H1 (cell line): ENCODE measurements at regions not wholly inside any gene's neighbourhood (a gene's known extent, or its start where the extent isn't known, plus 50 kb on each side); places are given as distances from the start of the nearest gene placed in this dataset.

ENCODE experiments used
- CTCF ChIA-PET: fragments of 300-600 bp; sonication (Branson Sonifier 250); formaldehyde crosslinking; loops from one replicate; lab custom pipeline; 2021; ENCODE audit not compliant: partially characterized antibody; lab: Charles Lee
- POLR2A ChIA-PET: fragments of 300-600 bp; sonication (Branson Sonifier 250); formaldehyde crosslinking; loops from one replicate; lab custom pipeline; 2021; ENCODE audit warnings: inconsistent platforms; ENCODE audit not compliant: partially characterized antibody; lab: Charles Lee
- DNase-seq, 2 experiments: peaks; one replicate each; pipeline versions ENCODE4 v3.0.0 to v3.0.0-alpha.2; 2010 to 2022; ENCODE audit warnings: low spot score in 2 of 2, low read depth in 1 of 2, mixed read lengths in 1 of 2
- FAIRE-seq: peaks from 2 replicates; lab custom pipeline; 2011; peaks lifted over from hg19 to GRCh38; lab: Jason Lieb, UNC
- H2AFZ ChIP-seq: 2 replicates; pipeline ENCODE4 v1.8.1; 2012; ENCODE audit warnings: low read length, inconsistent platforms
- H2AK5ac ChIP-seq: 2 replicates; pipeline ENCODE4 v1.6.1; 2013; ENCODE audit warnings: low read depth, low read length
- H2BK120ac ChIP-seq: replicated peaks from 2 replicates; pipeline ENCODE3; 2013; ENCODE audit warnings: low read depth, low read length, inconsistent platforms
- H2BK12ac ChIP-seq: 2 replicates; pipeline ENCODE4 v1.6.1; 2013; ENCODE audit warnings: low read depth, low read length
- H2BK15ac ChIP-seq: 2 replicates; pipeline ENCODE4 v1.6.1; 2013; ENCODE audit warnings: low read length
- H2BK20ac ChIP-seq: 2 replicates; pipeline ENCODE4 v1.6.1; 2013; ENCODE audit warnings: low read length
- H2BK5ac ChIP-seq: 2 replicates; pipeline ENCODE4 v1.6.1; 2013; ENCODE audit warnings: low read depth, low read length
- H3K14ac ChIP-seq: 2 replicates; pipeline ENCODE4 v1.6.1; 2013; ENCODE audit warnings: inconsistent platforms; ENCODE audit not compliant: insufficient read length
- H3K18ac ChIP-seq: 2 replicates; pipeline ENCODE4 v1.6.1; 2013; ENCODE audit warnings: low read length; ENCODE audit errors: extremely low read depth
- H3K23ac ChIP-seq: 2 replicates; pipeline ENCODE4 v1.6.1; 2013; ENCODE audit warnings: inconsistent platforms; ENCODE audit not compliant: insufficient read length
- H3K23me2 ChIP-seq: 2 replicates; pipeline ENCODE4 v1.6.1; 2013; ENCODE audit warnings: low read depth, low read length
- H3K27ac ChIP-seq: 2 replicates; pipeline ENCODE4 v1.6.1; 2011; ENCODE audit warnings: low read depth, low read length, inconsistent platforms
- H3K27me3 ChIP-seq, 4 experiments: replicated peaks in 1 of 4; 1 replicate in 1 of 4; 2 replicates in 3 of 4; pipeline versions ENCODE4 v1.6.1 to v1.8.1; 2011 to 2013; ENCODE audit warnings: low read length in 3 of 4, mild to moderate bottlenecking in 3 of 4, inconsistent platforms in 2 of 4, mixed read lengths in 2 of 4, moderate library complexity in 1 of 4; ENCODE audit not compliant: control insufficient read depth in 3 of 4, insufficient read depth in 3 of 4; ENCODE audit errors: extremely low read depth in 1 of 4
- H3K36me3 ChIP-seq, 4 experiments: 2 replicates each; pipeline versions ENCODE4 v1.6.1 to v1.8.1; 2011 to 2013; ENCODE audit warnings: mild to moderate bottlenecking in 4 of 4, low read length in 3 of 4, moderate library complexity in 2 of 4, control low read depth in 1 of 4, inconsistent platforms in 1 of 4; ENCODE audit not compliant: insufficient read depth in 4 of 4, control insufficient read depth in 2 of 4
- H3K4ac ChIP-seq: replicated peaks from 2 replicates; pipeline ENCODE3; 2013; ENCODE audit warnings: low read length, low read depth, mixed read lengths, inconsistent platforms; ENCODE audit not compliant: insufficient read length
- H3K4me1 ChIP-seq, 4 experiments: replicated peaks in 1 of 4; 1 replicate in 1 of 4; 2 replicates in 3 of 4; pipeline versions ENCODE4 v1.6.1 to v1.8.1; 2011 to 2013; ENCODE audit warnings: low read length in 3 of 4, inconsistent platforms in 2 of 4, mixed read lengths in 1 of 4; ENCODE audit not compliant: insufficient read depth in 4 of 4, control insufficient read depth in 3 of 4
- H3K4me2 ChIP-seq, 2 experiments: 2 replicates each; pipeline versions ENCODE4 v1.6.1 to v1.8.1; 2011 to 2013; ENCODE audit warnings: low read depth in 2 of 2, low read length in 2 of 2, control low read depth in 1 of 2, inconsistent platforms in 1 of 2, mild to moderate bottlenecking in 1 of 2; ENCODE audit not compliant: insufficient read depth in 1 of 2
- H3K4me3 ChIP-seq, 4 experiments: fragments of 200-600, 300-600 bp in 1 of 4; sonication (generic), shearing (Covaris generic), sonication (Bioruptor Twin) in 1 of 4; 2 replicates each; pipeline versions ENCODE4 v1.5.1 to v1.8.1; 2011 to 2016; ENCODE audit warnings: low read length in 4 of 4, low read depth in 3 of 4, control low read depth in 2 of 4, inconsistent platforms in 2 of 4, mild to moderate bottlenecking in 2 of 4, mixed read lengths in 1 of 4, moderate library complexity in 1 of 4; ENCODE audit not compliant: insufficient read depth in 2 of 4; ENCODE audit errors: extremely low read depth in 1 of 4
- H3K56ac ChIP-seq: replicated peaks from 2 replicates; pipeline ENCODE3; 2013; ENCODE audit warnings: low read depth, mild to moderate bottlenecking, mixed read lengths, low read length, inconsistent platforms; ENCODE audit not compliant: insufficient read length
- H3K79me1 ChIP-seq: 2 replicates; pipeline ENCODE4 v1.6.1; 2013; ENCODE audit warnings: low read depth, low read length, control low read depth
- H3K79me2 ChIP-seq, 2 experiments: 2 replicates each; pipeline versions ENCODE4 v1.6.1 to v1.8.1; 2012 to 2013; ENCODE audit warnings: low read length in 2 of 2, mild to moderate bottlenecking in 2 of 2, inconsistent platforms in 1 of 2; ENCODE audit not compliant: insufficient read depth in 2 of 2, control insufficient read depth in 1 of 2
- H3K9ac ChIP-seq, 4 experiments: replicated peaks in 1 of 4; 1 replicate in 1 of 4; 2 replicates in 3 of 4; pipeline versions ENCODE4 v1.6.1 to v1.8.1; 2011 to 2013; ENCODE audit warnings: low read depth in 3 of 4, low read length in 3 of 4, control low read depth in 2 of 4, mild to moderate bottlenecking in 2 of 4, moderate library complexity in 2 of 4, inconsistent platforms in 1 of 4; ENCODE audit errors: extremely low read depth in 1 of 4
- H3K9me3 ChIP-seq, 2 experiments: 2 replicates each; pipeline versions ENCODE4 v1.6.1 to v1.8.1; 2012 to 2013; ENCODE audit warnings: mild to moderate bottlenecking in 2 of 2, moderate library complexity in 2 of 2, control low read depth in 1 of 2, inconsistent platforms in 1 of 2, low read depth in 1 of 2, low read length in 1 of 2, mixed read lengths in 1 of 2; ENCODE audit not compliant: insufficient read depth in 2 of 2
- H4K20me1 ChIP-seq, 2 experiments: replicated peaks in 1 of 2; 2 replicates each; pipeline versions ENCODE3 to v1.8.1; 2011 to 2013; ENCODE audit warnings: inconsistent platforms in 2 of 2, low read length in 2 of 2, mild to moderate bottlenecking in 1 of 2; ENCODE audit not compliant: insufficient read depth in 2 of 2, control insufficient read depth in 1 of 2
- H4K5ac ChIP-seq: 2 replicates; pipeline ENCODE4 v1.6.1; 2013; ENCODE audit warnings: low read length, low read depth, mixed read lengths, inconsistent platforms; ENCODE audit not compliant: insufficient read length
- H4K8ac ChIP-seq: 2 replicates; pipeline ENCODE4 v1.8.0; 2013; ENCODE audit warnings: mild to moderate bottlenecking, moderate library complexity, low read length, inconsistent platforms; ENCODE audit not compliant: insufficient read depth; ENCODE audit errors: extremely low read depth
- H4K91ac ChIP-seq: replicated peaks from 2 replicates; pipeline ENCODE3; 2013; ENCODE audit warnings: low read length, mixed read lengths, inconsistent platforms; ENCODE audit not compliant: insufficient read length
- BACH1 ChIP-seq: IDR thresholded peaks from 2 replicates; pipeline ENCODE4 v1.6.1; 2012; ENCODE audit warnings: low read length, improper control_type of control experiment
- CEBPB ChIP-seq: IDR thresholded peaks from 2 replicates; pipeline ENCODE4 v1.6.1; 2012; ENCODE audit warnings: low read depth, low read length
- EP300 ChIP-seq, 2 experiments: IDR thresholded peaks; 1 replicate in 1 of 2; 2 replicates in 1 of 2; pipeline ENCODE4 v1.6.1; 2011 to 2012; ENCODE audit warnings: low read depth in 2 of 2, low read length in 2 of 2, mild to moderate bottlenecking in 2 of 2, borderline replicate concordance in 1 of 2, inconsistent platforms in 1 of 2, moderate library complexity in 1 of 2
- JUN ChIP-seq: IDR thresholded peaks from 2 replicates; pipeline ENCODE4 v1.6.1; 2011; ENCODE audit warnings: low read depth, mild to moderate bottlenecking, improper control_type of control experiment, low read length
- KDM1A ChIP-seq: fragments of 200-600, 300-600 bp; sonication (generic); IDR thresholded peaks from 2 replicates; pipeline ENCODE4 v1.7.1; 2016; ENCODE audit warnings: mild to moderate bottlenecking, low read length, borderline replicate concordance
- MAFK ChIP-seq: IDR thresholded peaks from 2 replicates; pipeline ENCODE4 v1.6.1; 2012; ENCODE audit warnings: low read depth, mild to moderate bottlenecking, improper control_type of control experiment, low read length
- NANOG ChIP-seq: IDR thresholded peaks from 2 replicates; pipeline ENCODE4 v1.6.1; 2011; ENCODE audit warnings: low read length, low read depth, mild to moderate bottlenecking, inconsistent platforms; ENCODE audit not compliant: insufficient read depth, poor library complexity, severe bottlenecking
- NRF1 ChIP-seq: IDR thresholded peaks from 2 replicates; pipeline ENCODE4 v1.6.1; 2011; ENCODE audit warnings: mild to moderate bottlenecking, low read depth, low read length, improper control_type of control experiment
- PHF8 ChIP-seq: fragments of 200-600 bp; sonication (generic); conservative IDR thresholded peaks from 2 replicates; pipeline ENCODE4 v1.7.1; 2012; ENCODE audit warnings: low read depth, mild to moderate bottlenecking, inconsistent platforms, low read length, moderate library complexity
- POLR2A ChIP-seq, 2 experiments: IDR thresholded peaks; 1 replicate in 1 of 2; 2 replicates in 1 of 2; pipeline ENCODE4 v1.6.1; 2011; ENCODE audit warnings: low read depth in 2 of 2, low read length in 2 of 2, mild to moderate bottlenecking in 2 of 2; ENCODE audit errors: control extremely low read depth in 1 of 2
- RNF2 ChIP-seq: fragments of 200-900, 300-1000 bp; sonication (generic); IDR thresholded peaks from 2 replicates; pipeline ENCODE4 v1.7.1; 2016; ENCODE audit warnings: borderline replicate concordance, low read depth, mild to moderate bottlenecking, antibody characterized with exemption, low read length; ENCODE audit not compliant: poor library complexity, severe bottlenecking; ENCODE audit errors: missing control alignments
- SP1 ChIP-seq: IDR thresholded peaks from 2 replicates; pipeline ENCODE4 v1.6.1; 2011; ENCODE audit warnings: low read depth, low read length
- SRF ChIP-seq: IDR thresholded peaks from 2 replicates; pipeline ENCODE4 v1.6.1; 2011; ENCODE audit warnings: mild to moderate bottlenecking, low read depth, low read length, moderate library complexity
- TAF1 ChIP-seq: IDR thresholded peaks from 2 replicates; pipeline ENCODE4 v1.6.1; 2011; ENCODE audit warnings: mild to moderate bottlenecking, low read depth, low read length
- WGBS, 2 experiments: shearing (Covaris generic) in 1 of 2; methylation state at CpG; one replicate each; pipeline versions ENCODE4 v1.1.6 to v1.1.7; 2013 to 2015; ENCODE audit warnings: low lambda C conversion rate in 2 of 2, mixed read lengths in 2 of 2, inconsistent platforms in 1 of 2, low coverage in 1 of 2, missing lambda C conversion rate in 1 of 2; ENCODE audit not compliant: insufficient replicate concordance in 2 of 2, insufficient coverage in 1 of 2, insufficient read length in 1 of 2; ENCODE audit errors: extremely low coverage in 1 of 2, missing lambda C conversion rate in 1 of 2; 5-methylcytosine and 5-hydroxymethylcytosine counted together

- WGBS, 2 experiments = 88% methylated on average over 4 of the region's 4 CpGs; no CpG with 5 or more reads in 1 of the 2 experiments
- Histone ChIP-seq H2AK5ac (no peak overlapping the region), H3K18ac (no peak overlapping the region), H4K8ac (no peak overlapping the region), H3K4me3 (no peak overlapping the region), H3K79me2 (no peaks in the 10 kb centered on the region), H2BK120ac (no peak overlapping the region), H3K36me3 (no peaks in the 10 kb centered on the region), H3K27ac (no peak overlapping the region), H3K4me1 (no peaks in the 10 kb centered on the region; a peak in 1 of 7 replicates), H3K79me1 (no peaks in the 10 kb centered on the region), H3K9ac (no peak overlapping the region), H4K20me1 (no peaks in the 10 kb centered on the region), H2BK20ac (no peak overlapping the region), H2BK5ac (no peak overlapping the region), H3K4ac (no peak overlapping the region), H3K9me3 (no peaks in the 10 kb centered on the region)
- FAIRE-seq = no peak
- POLR2A ChIA-PET = no interaction called here
- TF ChIP-seq SP1 = no peak
- TF ChIP-seq BACH1 = no peak
- no peak for TF ChIP-seq SRF
- no peak for TF ChIP-seq PHF8
- no peak for TF ChIP-seq EP300 (IDR thresholded peaks at IDR 0.05; ENCODE audit: borderline replicate concordance in 1 of 2, low read depth in 2 of 2, low read length in 2 of 2)
- no peak for TF ChIP-seq POLR2A (IDR thresholded peaks at IDR 0.05; ENCODE audit: control extremely low read depth in 1 of 2, low read depth in 2 of 2, low read length in 2 of 2)
- TF ChIP-seq CEBPB = no peak
- TF ChIP-seq NANOG = no peak
- TF ChIP-seq JUN = no peak
- no peak for TF ChIP-seq RNF2
- no peak for TF ChIP-seq NRF1
- TF ChIP-seq KDM1A = no peak
- no peak for TF ChIP-seq TAF1
- no peak; the same call in 1 of the 2 replicates for TF ChIP-seq MAFK
- TF ChIP-seq, all 59 proteins: peak for 0
- Histone ChIP-seq H4K5ac (no peak overlapping the region), H3K56ac (no peak overlapping the region), H3K4me2 (no peak overlapping the region), H3K23me2 (no peaks in the 10 kb centered on the region), H3K23ac (no peak overlapping the region), H2BK12ac (no peak overlapping the region), H3K27me3 (no peaks in the 10 kb centered on the region; a peak in 1 of 7 replicates), H2AFZ (no peak overlapping the region), H4K91ac (no peak overlapping the region), H3K14ac (no peak overlapping the region), H2BK15ac (no peak overlapping the region)
- CTCF ChIA-PET = interaction anchor here (0.6 to 1.0 kb wide), 3 partner anchors 23 to 307 kb away, joined by 3 read pairs; no protein-coding TSS in a partner anchor
- DNase-seq = no peak
Observed at GRCh38 chr16:49148410-49148809, 133.2 kb downstream of the CBLN1 start.
